ENCODE measurements at regions not wholly inside any gene's neighbourhood (a gene's known extent, or its start where the extent isn't known, plus 50 kb on each side); places are given as distances from the start of the nearest gene placed in this dataset.

DNA sequence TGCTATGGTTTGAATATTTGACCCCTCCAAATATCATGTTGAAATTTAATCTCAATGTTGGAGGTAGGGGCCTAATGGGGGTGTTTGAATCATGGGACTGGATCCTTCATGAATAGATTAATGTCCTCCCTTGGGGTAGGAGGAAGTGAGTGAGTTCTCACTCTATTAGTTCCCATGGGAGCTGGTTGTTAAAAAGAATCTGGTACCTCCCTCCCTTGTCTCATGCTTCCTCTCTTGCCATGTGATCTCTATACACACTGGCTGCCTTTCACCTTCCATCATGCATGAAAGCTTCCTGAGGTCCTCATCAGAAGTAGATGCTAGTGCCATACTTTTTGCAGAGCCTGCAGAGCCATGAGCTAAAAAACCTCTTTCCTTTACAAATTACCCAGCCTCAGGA is 177.7 kb upstream of the MCTP2 start:
- no peak for DNase-seq (ENCODE audit: low spot score)

DNA sequence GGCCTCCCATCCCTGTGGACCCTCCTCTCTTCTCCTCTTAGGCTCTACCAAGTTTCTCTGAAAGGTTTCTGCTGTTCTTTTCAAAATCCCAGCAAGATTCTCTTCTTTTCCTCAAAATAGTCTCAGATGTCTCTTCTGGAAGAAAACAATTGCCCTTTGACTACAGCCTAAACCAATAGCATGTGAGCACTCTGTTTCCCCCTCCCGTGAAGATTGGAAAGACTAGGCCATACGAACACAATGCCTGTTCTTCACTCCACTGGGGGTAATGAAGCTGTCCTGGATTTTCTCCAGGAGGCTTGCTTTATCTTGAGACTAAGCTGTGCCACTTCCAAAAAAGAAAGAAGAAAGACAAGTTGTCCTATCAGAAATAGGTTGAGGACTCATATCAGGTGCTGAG is 178.7 kb upstream of the MCTP2 start:
- no peak for DNase-seq (ENCODE audit: low spot score)

DNA sequence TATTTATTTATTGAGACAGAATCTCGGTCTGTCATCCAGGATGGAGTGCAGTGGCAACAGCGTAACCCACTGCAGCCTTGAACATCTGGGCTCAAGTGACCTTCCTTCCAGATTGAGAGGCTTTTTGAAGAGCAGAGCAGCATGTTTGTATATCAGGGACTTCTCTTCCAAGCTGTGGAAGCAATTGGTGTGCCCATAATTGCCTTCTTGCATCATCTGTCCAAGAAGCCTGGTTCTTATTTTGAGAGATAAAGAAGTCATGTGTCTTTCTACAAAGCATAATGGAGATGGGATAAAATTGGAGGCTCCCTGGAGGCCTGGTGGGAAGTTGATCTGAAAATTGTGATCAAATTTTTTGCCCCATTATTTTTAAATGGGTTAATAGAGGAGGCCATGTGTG is 183.8 kb upstream of the MCTP2 start:
- no peak for DNase-seq (ENCODE audit: low spot score)

DNA sequence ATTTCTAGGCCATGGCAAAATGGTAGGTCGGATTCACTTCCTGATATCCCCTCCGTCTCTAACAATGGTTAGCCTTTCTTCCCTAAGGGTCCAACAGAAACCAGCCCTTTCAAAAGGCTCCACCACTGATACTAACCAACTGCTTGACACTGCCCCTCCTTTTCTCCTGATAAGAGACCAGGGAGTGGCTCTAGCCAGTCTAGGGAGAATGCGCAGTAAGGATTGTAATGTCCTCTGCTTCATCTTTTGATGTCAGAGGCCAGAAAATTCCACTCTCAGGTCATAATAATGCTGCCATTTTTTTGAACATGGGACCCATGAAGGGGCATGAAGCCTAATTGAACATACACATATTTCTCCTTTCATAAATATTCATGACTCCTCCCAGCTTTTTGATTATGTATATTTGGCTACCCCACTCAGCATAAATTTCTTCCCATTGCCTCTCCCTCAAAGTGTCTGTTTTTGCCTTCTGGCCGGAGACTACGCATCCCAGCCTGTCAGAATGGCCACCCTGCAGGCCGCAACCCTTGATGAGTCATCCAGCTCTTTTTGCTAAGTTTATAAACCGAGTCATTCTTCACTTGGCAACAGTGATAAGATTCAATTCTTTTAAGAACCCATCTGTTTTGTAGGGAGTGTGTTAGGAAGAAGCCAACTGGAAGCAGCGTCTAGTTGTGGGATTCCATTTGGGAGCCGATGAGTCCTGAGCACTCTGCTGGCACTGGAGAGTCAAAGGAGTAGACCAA is 189.0 kb upstream of the MCTP2 start:
- DNase-seq (ENCODE audit: low spot score), result no peak

DNA sequence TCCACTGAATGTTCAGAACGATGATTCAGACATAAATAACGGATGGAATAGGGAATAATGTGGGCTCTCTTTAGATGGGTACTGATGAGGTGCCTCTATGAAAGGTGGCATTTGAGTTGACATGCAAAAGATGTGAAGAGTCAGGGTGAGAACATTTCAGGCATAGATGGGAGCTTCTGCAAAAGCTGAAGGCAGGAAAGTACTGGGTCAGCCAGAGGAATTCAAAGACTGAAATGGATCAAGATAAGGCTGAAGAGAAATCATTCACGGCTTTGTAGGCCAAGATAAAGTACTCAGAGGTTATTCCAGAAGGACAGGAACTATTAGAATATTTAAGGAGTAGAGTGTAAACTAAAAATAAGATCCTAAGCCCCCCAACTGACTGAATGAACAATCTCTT is 189.6 kb upstream of the MCTP2 start:
- no peak for DNase-seq (ENCODE audit: low spot score)

DNA sequence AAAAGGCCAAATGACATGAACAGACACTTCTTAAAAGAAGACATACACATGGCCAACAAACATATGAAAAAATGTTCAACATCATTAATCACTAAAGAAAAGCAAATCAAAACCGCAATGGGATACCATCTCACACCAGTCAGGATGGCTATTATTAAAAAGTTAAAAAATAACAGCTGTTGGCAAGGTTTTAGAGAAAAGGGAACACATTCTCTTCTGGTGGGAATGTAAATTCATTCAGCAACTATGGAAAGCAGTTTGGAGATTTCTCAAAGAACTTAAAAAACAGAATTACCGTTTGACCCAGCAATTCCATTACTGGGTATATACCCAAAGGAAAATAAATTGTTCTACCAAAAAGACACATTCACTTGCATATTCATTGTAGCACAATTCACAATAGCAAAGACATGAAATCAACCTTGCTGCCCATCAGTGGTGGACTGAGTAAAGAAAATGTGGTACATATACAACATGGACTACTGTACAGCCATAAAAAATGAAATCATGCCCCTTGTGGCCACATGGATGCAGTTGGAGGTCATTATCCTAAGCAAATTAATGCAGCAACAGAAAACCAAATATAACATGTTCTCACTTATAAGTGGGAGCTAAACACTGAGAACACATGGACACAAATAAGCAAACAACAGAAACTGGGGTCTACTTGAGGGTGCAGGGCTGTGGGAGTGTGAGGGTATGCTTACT is 190.7 kb upstream of the MCTP2 start:
- DNase-seq (ENCODE audit: low spot score), result no peak

DNA sequence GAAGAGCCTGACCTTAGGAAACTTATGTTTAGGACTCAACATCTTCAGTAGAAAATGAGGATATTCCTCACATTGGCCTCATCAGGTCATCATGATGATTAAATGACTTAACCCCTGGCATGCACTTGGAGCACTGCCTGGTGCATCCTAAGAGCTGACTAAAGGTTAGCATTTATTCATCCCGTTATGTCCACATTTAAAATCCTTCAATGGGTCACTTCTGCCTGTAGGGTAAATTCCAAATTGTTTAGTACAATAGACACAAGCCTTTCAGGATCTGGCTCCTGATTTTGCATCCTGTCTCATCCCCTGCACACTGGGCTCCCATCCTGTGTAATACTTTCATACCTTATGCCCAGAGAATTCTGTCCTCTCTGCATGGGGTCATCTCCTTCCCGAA is 195.2 kb upstream of the MCTP2 start:
- DNase-seq (ENCODE audit: low spot score), result no peak

DNA sequence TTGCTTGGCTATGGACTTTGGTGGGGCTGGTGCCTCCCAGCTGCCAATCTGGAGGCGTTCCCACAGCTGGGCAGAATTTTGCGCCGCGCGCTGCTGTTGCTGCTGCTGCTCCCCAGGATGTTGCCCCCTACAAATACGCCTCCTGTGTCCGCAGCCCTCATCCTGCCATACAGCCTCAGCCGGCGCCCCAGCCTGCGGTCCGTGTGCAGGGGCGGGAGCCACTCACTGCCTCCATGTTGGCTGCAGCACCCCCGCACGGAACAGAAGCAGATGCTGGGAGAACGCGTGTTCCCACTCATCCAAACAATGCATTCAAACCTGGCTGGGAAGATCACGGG is 197.7 kb upstream of the MCTP2 start:
- no peak for DNase-seq (ENCODE audit: low spot score)

DNA sequence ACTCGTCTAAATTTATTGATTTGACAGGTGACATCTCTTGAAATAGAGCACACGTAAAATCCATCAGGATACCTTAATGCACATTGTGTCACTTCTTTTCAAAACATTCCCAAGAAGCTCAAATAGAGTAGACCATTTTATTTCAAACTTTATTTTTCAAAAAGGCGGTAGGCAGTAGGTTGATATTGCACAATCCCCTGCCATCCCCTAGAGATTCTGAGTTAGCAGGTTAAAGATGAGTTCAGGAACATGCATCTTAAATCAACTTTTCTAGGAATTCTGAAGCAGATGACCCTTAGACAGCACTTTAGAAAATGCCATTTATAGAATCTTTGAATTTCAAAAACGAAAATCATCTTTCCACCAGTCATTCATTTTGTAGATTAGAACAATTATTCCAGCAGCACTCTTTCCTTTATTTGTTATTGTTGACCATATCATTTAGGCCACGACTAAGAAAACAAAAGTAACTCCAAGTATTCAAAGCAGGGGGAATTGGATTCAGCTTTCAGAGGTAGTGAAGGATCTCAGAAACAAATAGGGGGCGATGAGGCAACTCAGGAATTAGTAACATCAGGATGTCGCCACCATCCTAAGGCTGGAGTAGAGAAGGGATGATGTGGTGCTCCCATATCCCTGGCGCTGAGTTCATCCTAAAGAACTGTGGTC is 198.2 kb upstream of the MCTP2 start:
- DNase-seq (ENCODE audit: low spot score), result no peak

DNA sequence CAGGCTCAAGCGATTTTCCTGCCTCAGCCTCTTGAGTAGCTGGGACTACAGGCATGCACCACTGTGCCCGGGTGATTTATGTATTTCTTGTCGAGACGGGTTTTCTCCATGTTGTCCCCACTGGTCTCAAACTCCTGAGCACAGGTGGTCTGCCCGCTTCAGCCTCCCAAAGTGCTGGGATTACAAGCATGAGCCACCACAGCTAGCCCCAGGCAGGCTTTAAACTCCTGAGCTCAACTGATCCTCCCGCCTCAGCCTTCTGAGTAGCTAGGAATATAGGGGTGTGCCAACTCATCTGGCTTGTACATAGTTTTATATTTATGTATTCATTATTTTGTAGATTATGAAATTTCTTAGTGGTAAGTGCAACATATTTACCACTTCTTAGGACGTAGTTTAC is 198.8 kb upstream of the MCTP2 start:
- no peak for DNase-seq (ENCODE audit: low spot score)

DNA sequence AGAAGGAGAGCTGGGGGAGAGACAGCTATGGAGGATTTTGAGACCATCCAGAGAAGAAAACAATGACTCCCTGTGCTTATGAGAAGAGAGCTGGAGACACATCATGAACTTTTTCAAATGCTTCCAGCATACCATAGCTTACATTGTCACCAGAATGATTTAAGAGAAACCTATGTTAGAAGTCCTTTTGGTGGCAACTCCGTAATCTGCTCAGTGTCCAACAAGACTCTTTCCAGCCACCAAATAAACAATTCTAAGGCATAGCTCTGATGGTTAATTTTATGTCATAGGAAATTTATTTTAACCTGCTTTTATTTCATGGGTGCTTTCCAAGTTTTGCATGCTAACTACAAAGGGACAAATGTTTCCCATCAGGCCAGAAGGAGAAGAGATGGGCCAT is 200.3 kb upstream of the MCTP2 start:
- no peak for DNase-seq (ENCODE audit: low spot score)

DNA sequence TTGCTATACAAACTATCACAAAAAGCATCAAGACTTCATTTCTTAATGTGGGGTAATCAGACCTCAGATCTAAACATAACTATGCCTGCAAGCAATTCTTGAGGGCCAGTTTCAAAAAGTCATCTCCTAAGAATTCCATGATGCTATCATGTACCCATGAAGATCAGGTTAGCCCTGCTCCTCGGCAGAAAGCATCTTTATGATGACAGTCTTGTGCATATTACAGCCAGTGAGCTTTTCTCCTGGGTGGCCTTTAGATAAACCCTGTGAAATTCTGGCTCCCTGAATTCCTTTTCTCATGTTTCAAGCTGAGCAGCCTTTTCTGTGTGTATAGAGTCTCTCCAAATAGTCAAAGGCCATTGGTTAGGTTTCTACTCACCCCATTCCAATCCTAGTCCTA is 201.9 kb upstream of the MCTP2 start:
- DNase-seq (ENCODE audit: low spot score), result no peak

DNA sequence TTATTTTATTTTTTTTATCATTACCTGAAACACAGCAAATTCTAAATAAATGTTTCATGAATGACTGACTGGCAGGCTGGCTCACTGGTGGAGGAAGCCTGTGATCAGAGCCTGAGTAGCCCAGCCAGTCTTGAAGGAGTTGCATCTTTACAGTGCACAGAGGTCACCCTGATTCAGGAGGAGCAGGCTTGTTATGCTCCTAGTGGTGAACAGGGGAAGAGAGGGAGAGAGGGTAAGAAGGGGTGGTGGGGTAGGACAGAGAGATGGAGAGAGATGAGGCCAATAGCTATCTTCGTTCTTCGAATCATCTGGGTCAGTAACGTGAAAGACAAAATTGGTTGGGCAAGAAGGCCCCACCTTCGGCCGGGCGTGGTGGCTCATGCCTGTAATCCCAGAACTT is 202.6 kb upstream of the MCTP2 start:
- no peak for DNase-seq (ENCODE audit: low spot score)

DNA sequence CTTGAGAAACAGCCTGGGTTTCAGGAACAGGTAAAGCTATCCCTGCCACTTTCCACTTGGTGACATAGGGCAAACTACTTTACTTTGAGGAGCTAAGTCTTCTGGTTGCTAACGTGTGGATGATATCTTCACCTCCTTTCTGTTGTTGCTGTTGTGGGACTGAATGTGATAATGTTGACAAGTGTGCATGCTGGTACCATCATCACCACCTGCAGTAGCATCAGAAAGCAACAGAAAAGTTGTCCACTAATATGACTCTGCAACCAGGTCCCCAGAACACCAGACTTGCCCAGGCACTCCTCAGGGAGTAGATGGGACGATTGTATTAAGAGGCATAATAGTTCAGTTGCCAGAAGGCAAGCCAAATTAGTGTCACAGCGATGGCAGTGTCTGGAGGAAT is 203.2 kb upstream of the MCTP2 start:
- DNase-seq (ENCODE audit: low spot score), result no peak

DNA sequence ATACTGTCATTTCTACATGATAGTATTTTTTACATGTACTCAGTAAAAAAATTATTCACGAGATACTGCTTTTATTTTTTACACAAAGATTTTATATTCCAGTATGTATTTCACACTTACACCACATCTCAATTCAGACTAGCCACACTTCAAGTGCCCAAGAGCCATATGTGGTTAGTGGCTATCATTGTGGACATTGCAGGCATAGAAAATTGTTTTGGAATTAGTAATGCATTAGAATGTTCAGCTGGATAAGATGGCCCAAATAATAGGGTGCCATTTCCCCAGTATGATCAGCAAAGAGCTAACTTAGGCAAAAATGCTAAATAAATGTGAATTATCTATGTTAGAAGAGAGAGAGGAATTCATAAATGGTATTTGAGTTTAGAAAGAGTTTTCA is 203.8 kb upstream of the MCTP2 start:
- DNase-seq (ENCODE audit: low spot score), result no peak

DNA sequence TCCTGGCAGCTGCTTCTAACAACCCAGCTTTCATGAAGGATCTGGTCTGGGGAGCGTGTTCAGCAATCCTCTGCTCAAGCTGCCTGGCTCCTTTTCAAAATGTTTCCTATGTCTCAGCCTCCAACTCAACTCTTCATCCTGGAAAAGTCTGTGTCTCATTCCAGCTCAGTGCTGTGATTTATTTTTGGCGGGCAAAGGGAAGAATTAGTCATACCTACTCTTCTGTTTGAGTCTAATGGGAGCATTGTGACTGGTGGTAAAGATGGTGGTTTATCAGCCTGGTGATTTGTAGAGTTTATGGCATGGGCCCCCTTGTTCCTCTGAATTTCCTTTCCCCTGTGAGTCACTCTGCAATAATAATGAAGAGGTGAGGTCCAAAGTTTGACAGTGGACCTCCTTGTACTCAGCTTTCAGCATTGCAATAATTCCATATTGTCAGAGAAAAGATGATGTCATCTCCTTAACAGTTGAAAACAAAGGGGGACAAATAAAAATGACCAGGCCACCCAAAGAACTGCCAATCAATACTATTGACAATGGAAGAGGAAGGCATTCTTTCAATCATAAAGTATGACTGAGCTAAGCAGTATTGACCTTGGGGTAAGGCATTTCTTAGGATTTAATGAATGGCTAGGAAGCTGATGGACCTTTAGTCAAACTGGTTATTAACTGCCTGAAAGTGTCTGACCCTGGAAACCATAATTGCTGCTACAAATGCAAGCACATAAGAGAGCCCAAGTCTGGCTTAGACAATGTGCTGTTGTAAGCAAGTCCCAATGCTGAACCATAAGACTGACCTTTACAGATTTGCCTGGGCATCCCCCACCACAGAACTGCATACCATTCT is 204.7 kb upstream of the MCTP2 start:
- no peak for DNase-seq (ENCODE audit: low spot score)

DNA sequence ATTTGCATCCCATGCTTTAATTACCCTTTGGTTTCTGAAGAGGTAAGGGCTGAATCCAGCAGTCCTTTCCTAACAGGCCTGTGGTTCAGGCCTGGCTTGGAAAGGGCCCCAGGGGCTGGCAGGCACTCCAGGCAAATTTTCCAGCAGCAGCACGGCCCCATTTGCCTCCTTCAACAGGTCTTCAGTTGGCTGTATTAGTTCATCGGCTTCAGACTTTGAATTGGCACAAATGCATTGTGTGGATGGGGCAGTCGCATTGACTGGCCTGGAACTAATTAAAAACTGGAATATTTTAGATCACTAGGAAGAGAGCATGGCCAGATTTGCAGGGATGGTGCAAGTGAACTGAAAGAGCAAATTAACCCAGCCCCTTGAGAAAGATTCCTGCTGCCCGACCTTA is 207.8 kb upstream of the MCTP2 start:
- DNase-seq (ENCODE audit: low spot score), result no peak

DNA sequence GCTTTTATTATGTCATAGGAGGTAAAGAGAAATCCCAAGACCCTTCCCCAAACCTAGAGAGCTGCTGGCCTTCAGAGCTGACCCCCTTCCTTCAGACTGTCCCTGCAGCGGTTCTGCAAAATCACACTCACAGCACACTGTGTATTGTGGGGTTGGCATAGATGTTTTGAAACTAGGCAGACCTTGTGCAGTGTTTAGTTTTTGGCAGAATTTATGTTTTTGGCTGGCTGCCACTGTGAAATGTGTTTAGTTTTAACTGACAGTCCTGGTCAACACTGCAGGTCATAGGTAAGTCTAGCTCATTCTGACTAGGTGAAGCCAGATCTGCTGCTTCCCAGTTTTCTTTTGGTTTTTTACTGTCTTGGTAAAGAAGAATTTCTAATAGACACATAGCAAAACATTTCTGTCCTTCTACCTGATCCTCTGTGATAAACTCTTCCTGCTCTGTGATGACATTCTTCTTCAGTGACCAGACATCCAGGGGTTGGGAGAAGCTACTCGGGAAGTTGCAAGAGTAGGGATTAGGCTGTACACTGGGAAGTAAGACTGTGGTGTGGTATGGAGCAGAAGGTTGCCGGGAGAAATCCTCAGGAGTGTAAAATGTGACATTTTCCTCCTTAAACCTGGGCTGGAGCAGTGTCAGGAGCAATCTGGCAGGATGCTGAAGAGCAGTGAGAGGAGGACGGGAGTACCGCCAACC is 209.6 kb upstream of the MCTP2 start:
- DNase-seq (ENCODE audit: low spot score), result no peak

DNA sequence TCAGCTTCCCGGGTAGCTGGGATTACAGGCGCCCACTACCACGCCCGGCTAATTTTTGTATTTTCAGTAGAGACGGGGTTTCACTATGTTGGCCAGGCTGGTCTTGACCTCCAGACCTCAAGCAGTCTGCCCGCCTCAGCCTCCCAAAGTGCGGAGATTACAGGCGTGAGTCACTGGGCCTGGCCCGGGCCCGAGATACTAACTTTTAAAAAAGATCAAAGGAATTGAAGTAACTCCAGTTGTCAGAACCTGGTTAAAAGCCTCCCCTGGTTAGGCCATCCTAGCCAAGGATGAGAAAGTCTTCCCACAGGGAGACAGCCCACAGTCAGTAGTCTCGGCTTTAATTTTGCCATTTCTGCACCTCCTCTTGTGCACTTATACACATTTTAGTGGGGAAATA is 212.3 kb upstream of the MCTP2 start:
- no peak for DNase-seq (ENCODE audit: low spot score)

DNA sequence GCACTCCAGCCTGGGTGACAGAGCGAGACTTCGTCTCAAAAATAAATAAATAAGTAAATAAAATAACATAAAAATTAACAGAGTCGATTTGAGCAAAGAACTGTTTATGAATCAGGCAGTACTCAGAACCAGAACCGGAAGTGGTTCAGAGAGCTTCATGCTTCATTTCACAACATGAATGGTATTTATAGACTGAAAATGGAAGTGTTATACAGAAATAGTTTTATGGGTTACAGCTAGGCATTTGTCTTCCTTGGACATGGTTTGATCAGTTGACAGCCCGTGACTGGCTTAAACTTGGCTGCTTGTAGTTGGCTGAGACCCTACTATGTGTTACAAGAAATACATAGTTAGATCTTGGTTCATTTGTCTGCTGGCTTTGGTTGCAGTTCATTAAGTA is 216.0 kb upstream of the MCTP2 start:
- no peak for DNase-seq (ENCODE audit: low spot score)

DNA sequence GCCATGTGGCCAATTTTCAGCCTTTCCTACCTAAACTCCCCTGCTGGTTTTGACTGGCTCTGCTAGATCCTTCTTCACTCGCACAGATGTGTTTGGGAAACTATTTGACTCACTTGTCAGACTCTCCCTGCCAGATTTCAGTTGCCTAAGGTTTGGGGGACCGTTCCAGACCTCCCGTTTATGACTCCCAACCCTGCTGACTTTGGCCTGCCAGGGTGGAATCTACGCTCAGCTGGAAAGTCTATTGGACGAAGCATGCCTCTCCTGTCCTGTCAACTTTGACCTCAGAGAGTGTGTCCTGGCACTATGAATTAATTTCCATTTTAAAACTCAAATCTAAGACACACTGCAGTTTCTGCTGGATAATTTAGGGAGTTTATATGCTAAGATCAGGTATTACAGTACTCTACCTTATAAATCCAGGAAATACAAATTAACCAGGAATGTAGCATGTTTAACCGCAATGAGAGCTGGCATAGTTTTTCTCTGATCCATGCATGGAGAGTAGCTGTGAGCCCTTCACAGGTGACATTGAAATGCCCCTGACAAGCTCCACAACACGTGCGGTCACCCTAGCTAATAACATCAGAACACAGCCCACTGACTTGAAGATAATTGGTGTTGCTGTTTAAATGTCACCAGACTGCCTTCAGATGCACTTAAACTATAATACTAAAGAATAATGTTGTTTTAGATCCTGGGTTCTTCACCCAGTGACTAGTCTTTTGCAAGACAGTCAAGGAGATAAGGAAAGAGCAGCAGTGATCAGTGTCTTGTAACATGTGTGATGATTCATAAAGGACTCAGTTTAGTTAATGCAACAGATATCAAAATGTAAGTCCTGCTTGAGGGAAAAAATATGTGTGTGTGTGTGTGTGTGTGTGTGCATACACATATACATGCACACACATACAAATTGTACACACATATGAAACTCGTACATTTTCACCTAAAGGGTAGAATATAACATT is 223.0 kb upstream of the MCTP2 start:
- no peak for DNase-seq (ENCODE audit: low spot score)
